Keratinocyte (primary cell): ENCODE measurements at regions not wholly inside any gene's neighbourhood (a gene's known extent, or its start where the extent isn't known, plus 50 kb on each side); places are given as distances from the start of the nearest gene placed in this dataset.

Experiments used
- DNase-seq: peaks from one replicate; pipeline ENCODE4 v3.0.0-alpha.2; 2011; ENCODE audit warnings: low read depth, missing footprints, low spot score
- FAIRE-seq: peaks from 2 replicates; lab custom pipeline; 2011; peaks lifted over from hg19 to GRCh38; lab: Jason Lieb, UNC
- H2AFZ ChIP-seq: 2 replicates; pipeline ENCODE4 v1.6.0; 2012; ENCODE audit warnings: low read length, control low read depth, inconsistent platforms; ENCODE audit not compliant: control insufficient read depth
- H3K27ac ChIP-seq: 2 replicates; pipeline ENCODE4 v1.5.1; 2011; ENCODE audit warnings: low read length; ENCODE audit not compliant: control insufficient read depth, insufficient read depth
- H3K27me3 ChIP-seq: 3 replicates; pipeline ENCODE4 v1.6.0; 2011; ENCODE audit warnings: low read length; ENCODE audit not compliant: control insufficient read depth, insufficient read depth; ENCODE audit errors: extremely low read depth
- H3K36me3 ChIP-seq, 2 experiments: 2 replicates in 1 of 2; 3 replicates in 1 of 2; pipeline ENCODE4 v1.5.1; 2011; ENCODE audit warnings: low read length in 2 of 2, mild to moderate bottlenecking in 1 of 2; ENCODE audit not compliant: control insufficient read depth in 2 of 2, insufficient read depth in 2 of 2; ENCODE audit errors: extremely low read depth in 1 of 2
- H3K4me1 ChIP-seq: 3 replicates; pipeline ENCODE4 v1.5.1; 2011; ENCODE audit warnings: low read length; ENCODE audit not compliant: control insufficient read depth, insufficient read depth; ENCODE audit errors: extremely low read depth
- H3K4me2 ChIP-seq: 3 replicates; pipeline ENCODE4 v1.6.0; 2011; ENCODE audit warnings: low read depth, low read length; ENCODE audit not compliant: control insufficient read depth, insufficient read depth; ENCODE audit errors: extremely low read depth
- H3K4me3 ChIP-seq, 3 experiments: fragments of 200-600 bp in 1 of 3; sonication (generic) in 1 of 3; 2 replicates in 2 of 3; 3 replicates in 1 of 3; pipeline ENCODE4 v1.5.1; 2011 to 2016; ENCODE audit warnings: low read length in 3 of 3, mild to moderate bottlenecking in 3 of 3, control low read depth in 2 of 3, inconsistent platforms in 1 of 3, low read depth in 1 of 3, mixed read lengths in 1 of 3, mixed run types in 1 of 3, moderate library complexity in 1 of 3; ENCODE audit not compliant: control insufficient read depth in 2 of 3, insufficient read depth in 2 of 3; ENCODE audit errors: extremely low read depth in 1 of 3
- H3K79me2 ChIP-seq: 2 replicates; pipeline ENCODE4 v1.6.0; 2012; ENCODE audit warnings: low read length; ENCODE audit not compliant: control insufficient read depth, insufficient read depth
- H3K9ac ChIP-seq: 3 replicates; pipeline ENCODE4 v1.6.0; 2011; ENCODE audit warnings: low read length; ENCODE audit not compliant: control insufficient read depth, insufficient read depth; ENCODE audit errors: extremely low read depth
- H3K9me1 ChIP-seq: 3 replicates; pipeline ENCODE4 v1.6.0; 2011; ENCODE audit warnings: low read length; ENCODE audit not compliant: control insufficient read depth, insufficient read depth; ENCODE audit errors: extremely low read depth
- H3K9me3 ChIP-seq: 2 replicates; pipeline ENCODE4 v1.5.1; 2012; ENCODE audit warnings: low read depth, low read length; ENCODE audit not compliant: control insufficient read depth
- H4K20me1 ChIP-seq: 3 replicates; pipeline ENCODE4 v1.6.0; 2011; ENCODE audit warnings: low read length; ENCODE audit not compliant: control insufficient read depth, insufficient read depth; ENCODE audit errors: extremely low read depth
- CTCF ChIP-seq, 3 experiments: IDR thresholded peaks in 1 of 3; conservative IDR thresholded peaks in 1 of 3; optimal IDR thresholded peaks in 1 of 3; 2 replicates in 2 of 3; 3 replicates in 1 of 3; pipeline versions ENCODE3 to v1.5.1; 2011; ENCODE audit warnings: low read length in 3 of 3, mild to moderate bottlenecking in 3 of 3, moderate library complexity in 2 of 3, control low read depth in 1 of 3, inconsistent platforms in 1 of 3; ENCODE audit not compliant: insufficient read depth in 2 of 3; ENCODE audit errors: extremely low read depth in 1 of 3
- EZH2 ChIP-seq: IDR thresholded peaks from one replicate; pipeline ENCODE4 v1.6.1; 2012; ENCODE audit warnings: inconsistent platforms, mild to moderate bottlenecking, low read length, moderate library complexity
- dilution Hi-C: fragments of 300-500 bp; cut with MboI; formaldehyde crosslinking; loops from one replicate; pipeline ENCODE4 v1.7.0; 2020; ENCODE audit warnings: low sequenced_read_pairs; ENCODE audit not compliant: extremely low pct_ligation_motif_present

GRCh38 chr5:89123581-89123980 lies 240.6 kb upstream of the MEF2C start:
- Histone ChIP-seq H3K9ac (no peak overlapping the region), H3K9me3 (no peaks in the 10 kb centered on the region), H3K4me2 (no peak overlapping the region), H2AFZ (no peak overlapping the region), H3K4me3 (no peak overlapping the region), H3K36me3 (no peaks in the 10 kb centered on the region), H3K79me2 (no peaks in the 10 kb centered on the region), H3K4me1 (no peaks in the 10 kb centered on the region), H3K27me3 (no peaks in the 10 kb centered on the region), H3K9me1 (no peaks in the 10 kb centered on the region), H4K20me1 (no peaks in the 10 kb centered on the region), H3K27ac (no peak overlapping the region)
- dilution Hi-C loops = no loop called here
- TF ChIP-seq EZH2 (no peak), CTCF (optimal IDR thresholded peaks at IDR 0.05 in 1 of 3, IDR thresholded peaks at IDR 0.05 in 1 of 3, conservative IDR thresholded peaks at IDR 0.05 in 1 of 3; ENCODE audit: extremely low read depth in 1 of 3, insufficient read depth in 2 of 3, low read length in 3 of 3) (no peak)
- FAIRE-seq (no peak), DNase-seq (no peak)

GRCh38 chr5:89120719-89121118 lies 237.7 kb upstream of the MEF2C start:
- no peak overlapping the region for H3K4me3 ChIP-seq
- no peaks in the 10 kb centered on the region for H3K27me3 ChIP-seq
- DNase-seq = no peak
- no peaks in the 10 kb centered on the region for H3K36me3 ChIP-seq
- H3K9ac ChIP-seq = no peak overlapping the region
- H3K4me2 ChIP-seq = no peak overlapping the region
- dilution Hi-C loops = no loop called here
- H2AFZ ChIP-seq = no peak overlapping the region
- FAIRE-seq = no peak
- H3K4me1 ChIP-seq = no peaks in the 10 kb centered on the region
- H3K9me3 ChIP-seq = no peaks in the 10 kb centered on the region
- no peaks in the 10 kb centered on the region for H3K79me2 ChIP-seq
- no peak overlapping the region for H3K27ac ChIP-seq
- H3K9me1 ChIP-seq = no peaks in the 10 kb centered on the region
- TF ChIP-seq CTCF (optimal IDR thresholded peaks at IDR 0.05 in 1 of 3, IDR thresholded peaks at IDR 0.05 in 1 of 3, conservative IDR thresholded peaks at IDR 0.05 in 1 of 3; ENCODE audit: extremely low read depth in 1 of 3, insufficient read depth in 2 of 3, low read length in 3 of 3) (no peak), EZH2 (no peak)
- no peaks in the 10 kb centered on the region for H4K20me1 ChIP-seq
